OCI-LY1 (cell line): ENCODE measurements at regions not wholly inside any gene's neighbourhood (a gene's known extent, or its start where the extent isn't known, plus 50 kb on each side); places are given as distances from the start of the nearest gene placed in this dataset.

ENCODE experiments used
- H2AFZ ChIP-seq: fragments of 200-600 bp; sonication (generic), shearing (Covaris generic); 2 replicates; pipeline ENCODE4 v1.6.0; 2014; ENCODE audit warnings: antibody characterized with exemption, mild to moderate bottlenecking, low read length
- H3F3A ChIP-seq: fragments of 200-600 bp; sonication (generic), shearing (Covaris generic); 2 replicates; pipeline ENCODE4 v1.6.0; 2014; ENCODE audit warnings: mild to moderate bottlenecking, antibody characterized with exemption, low read length, moderate library complexity; ENCODE audit not compliant: insufficient read depth
- H3K27ac ChIP-seq: fragments of 200-600 bp; sonication (generic); 2 replicates; pipeline ENCODE4 v1.5.1; 2014; ENCODE audit warnings: low read length, mixed run types, mild to moderate bottlenecking, low read depth; ENCODE audit not compliant: poor library complexity, severe bottlenecking
- H3K27me3 ChIP-seq: fragments of 200-600 bp; sonication (generic); 2 replicates; pipeline ENCODE4 v1.6.0; 2014; ENCODE audit warnings: antibody characterized with exemption, mild to moderate bottlenecking, low read length, moderate library complexity; ENCODE audit not compliant: insufficient read depth
- H3K36me3 ChIP-seq: fragments of 200-600 bp; sonication (generic); 2 replicates; pipeline ENCODE4 v1.6.1; 2014; ENCODE audit warnings: mild to moderate bottlenecking, antibody characterized with exemption, low read length, moderate library complexity, mixed read lengths; ENCODE audit not compliant: insufficient read depth
- H3K4me1 ChIP-seq: fragments of 200-600 bp; sonication (generic); 2 replicates; pipeline ENCODE4 v1.5.1; 2014; ENCODE audit warnings: mild to moderate bottlenecking, low read length, moderate library complexity; ENCODE audit not compliant: insufficient read depth, severe bottlenecking
- H3K4me2 ChIP-seq: fragments of 200-600 bp; sonication (generic), shearing (Covaris generic); 2 replicates; pipeline ENCODE4 v1.6.1; 2014; ENCODE audit warnings: low read length
- H3K4me3 ChIP-seq: fragments of 200-600 bp; sonication (generic); 2 replicates; pipeline ENCODE4 v1.5.1; 2014; ENCODE audit warnings: low read length, low read depth, mild to moderate bottlenecking, mixed read lengths; ENCODE audit not compliant: poor library complexity, severe bottlenecking
- H3K79me2 ChIP-seq: fragments of 200-600 bp; shearing (Covaris generic); 2 replicates; pipeline ENCODE4 v1.6.1; 2016; ENCODE audit warnings: mixed run types, low read length, mixed read lengths; ENCODE audit not compliant: insufficient read depth
- H3K9ac ChIP-seq: fragments of 200-600 bp; sonication (generic), shearing (Covaris generic); 2 replicates; pipeline ENCODE4 v1.6.1; 2014; ENCODE audit warnings: mild to moderate bottlenecking, low read length, mixed read lengths
- H3K9me2 ChIP-seq: fragments of 200-600 bp; sonication (generic), shearing (Covaris generic); 2 replicates; pipeline ENCODE4 v1.6.1; 2014; ENCODE audit warnings: low read depth, mild to moderate bottlenecking, low read length, mixed read lengths
- H3K9me3 ChIP-seq: fragments of 200-600 bp; shearing (Covaris generic); 2 replicates; pipeline ENCODE4 v1.6.1; 2014; ENCODE audit warnings: low read length, mixed read lengths
- H4K20me1 ChIP-seq: fragments of 200-600 bp; sonication (generic), shearing (Covaris generic); 2 replicates; pipeline ENCODE4 v1.6.0; 2016; ENCODE audit warnings: mild to moderate bottlenecking, low read length; ENCODE audit not compliant: insufficient read depth
- CTCF ChIP-seq: fragments of 200-600 bp; sonication (generic), shearing (Covaris generic); IDR thresholded peaks from 2 replicates; pipeline ENCODE4 v1.5.1; 2017; ENCODE audit warnings: mild to moderate bottlenecking, antibody characterized with exemption, low read length, moderate library complexity, mixed read lengths
- EZH2 ChIP-seq: fragments of 200-600 bp; sonication (generic), shearing (Covaris generic); IDR thresholded peaks from 2 replicates; pipeline ENCODE4 v1.8.0; 2017; ENCODE audit warnings: borderline replicate concordance, mixed run types, mild to moderate bottlenecking, antibody characterized with exemption, low read length, moderate library complexity, mixed read lengths

- no peaks in the 10 kb centered on the region for H3K79me2 ChIP-seq
- no peak overlapping the region for H3K9ac ChIP-seq
- no peaks in the 10 kb centered on the region for H4K20me1 ChIP-seq
Measured at GRCh38 chr2:147792966-147793617, 51.7 kb upstream of the ACVR2A start.

GRCh38 chr2:147790580-147790979 is 54.2 kb upstream of the ACVR2A start:
- H3K27me3 ChIP-seq, result no peaks in the 10 kb centered on the region
- no peak overlapping the region for H3K9ac ChIP-seq
- H3K27ac ChIP-seq, result no peak overlapping the region
- no peaks in the 10 kb centered on the region for H3K79me2 ChIP-seq
- TF ChIP-seq CTCF (no peak), EZH2 (no peak)
- H4K20me1 ChIP-seq, result no peaks in the 10 kb centered on the region
- no peak overlapping the region for H3K4me3 ChIP-seq
- no peaks in the 10 kb centered on the region for H3K4me1 ChIP-seq
- no peaks in the 10 kb centered on the region for H3K9me2 ChIP-seq
- H3K4me2 ChIP-seq, result no peak overlapping the region
- no peaks in the 10 kb centered on the region for H3K9me3 ChIP-seq
- no peaks in the 10 kb centered on the region for H3K36me3 ChIP-seq
- H2AFZ ChIP-seq, result no peak overlapping the region
- H3F3A ChIP-seq, result no peaks in the 10 kb centered on the region

More at GRCh38 chr2:147792966-147793617, 51.7 kb upstream of the ACVR2A start:
- Histone ChIP-seq H3K4me1 (no peaks in the 10 kb centered on the region), H3K36me3 (no peaks in the 10 kb centered on the region), H3K4me2 (no peak overlapping the region), H3K9me3 (no peaks in the 10 kb centered on the region), H3F3A (no peaks in the 10 kb centered on the region), H3K27me3 (no peaks in the 10 kb centered on the region), H3K4me3 (no peak overlapping the region), H3K9me2 (no peaks in the 10 kb centered on the region), H2AFZ (no peak overlapping the region), H3K27ac (no peak overlapping the region)
- no peak for TF ChIP-seq EZH2
- no peak for TF ChIP-seq CTCF

DNA sequence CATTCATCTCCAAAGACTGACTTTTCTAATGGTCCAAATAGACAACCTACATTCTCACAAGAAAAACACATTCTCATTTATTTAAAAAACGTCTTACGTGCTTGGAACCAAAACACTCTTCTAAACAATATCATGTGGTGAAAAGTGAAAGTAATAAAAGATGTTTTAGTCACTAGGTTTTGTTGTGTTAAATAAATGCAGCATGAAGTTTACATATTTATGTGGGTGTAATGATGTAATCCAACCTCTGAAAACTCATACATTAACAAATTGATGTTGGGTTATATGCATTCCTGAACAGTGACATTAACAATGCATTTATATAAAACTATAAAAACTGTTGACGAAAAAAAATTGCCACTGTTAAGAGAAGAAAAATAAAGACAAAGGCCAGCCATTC is 55.1 kb upstream of the ACVR2A start:
- Histone ChIP-seq H3K36me3 (no peaks in the 10 kb centered on the region), H3K27me3 (no peaks in the 10 kb centered on the region), H3K9me3 (no peaks in the 10 kb centered on the region), H2AFZ (no peak overlapping the region), H3F3A (no peaks in the 10 kb centered on the region), H4K20me1 (no peaks in the 10 kb centered on the region), H3K9me2 (no peaks in the 10 kb centered on the region), H3K79me2 (no peaks in the 10 kb centered on the region), H3K27ac (no peak overlapping the region), H3K4me2 (no peak overlapping the region), H3K4me1 (no peaks in the 10 kb centered on the region), H3K9ac (no peak overlapping the region), H3K4me3 (no peak overlapping the region)
- TF ChIP-seq EZH2, result no peak
- no peak for TF ChIP-seq CTCF
